Tibial nerve (tissue), 4 donors: ENCODE measurements at regions not wholly inside any gene's neighbourhood (a gene's known extent, or its start where the extent isn't known, plus 50 kb on each side); places are given as distances from the start of the nearest gene placed in this dataset.

Experiments
- EP300 ChIP-seq, 2 donors: sonication (generic); formaldehyde crosslinking; IDR thresholded peaks; one replicate each; pipeline ENCODE4 v1.6.1; 2017; ENCODE audit warnings: antibody characterized with exemption in 2 of 2, mild to moderate bottlenecking in 1 of 2
- POLR2A ChIP-seq, 2 donors: fragments of 450-650 bp; IDR thresholded peaks; one replicate each; pipeline ENCODE4 v1.6.1; 2017; ENCODE audit warnings: antibody characterized with exemption in 2 of 2, mild to moderate bottlenecking in 2 of 2, moderate library complexity in 2 of 2
- TF ChIP-seq, protein P1 (sequence below), 5 experiments: fragments of 200-600 bp in 3 of 5; fragments of 450-650 bp in 2 of 5; sonication (generic) in 3 of 5; IDR thresholded peaks; one replicate each; pipeline ENCODE4 v1.5.1; 2016 to 2019; ENCODE audit warnings: antibody characterized with exemption in 5 of 5, mild to moderate bottlenecking in 3 of 5, moderate library complexity in 2 of 5

DNA sequence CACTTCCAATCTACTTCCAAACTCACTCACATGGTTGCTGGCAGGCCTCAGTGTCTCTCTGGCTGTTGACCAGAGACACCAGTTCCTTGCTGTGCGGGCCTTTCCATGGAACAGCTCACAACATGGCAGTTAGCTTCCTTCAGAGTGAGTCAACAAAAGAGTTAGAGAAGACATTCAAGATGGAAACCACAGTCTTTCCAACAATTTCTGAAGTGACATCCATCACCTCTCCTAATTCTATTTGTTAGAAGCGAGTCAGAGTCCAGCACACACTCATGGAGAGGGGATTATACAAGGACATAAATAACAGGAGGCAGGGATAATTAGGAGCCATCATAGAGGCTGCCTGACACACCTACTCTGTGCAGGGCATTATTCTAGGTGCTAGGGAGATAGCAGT, 62.5 kb upstream of the TMEM164 start:
- TF ChIP-seq, protein P1, sequence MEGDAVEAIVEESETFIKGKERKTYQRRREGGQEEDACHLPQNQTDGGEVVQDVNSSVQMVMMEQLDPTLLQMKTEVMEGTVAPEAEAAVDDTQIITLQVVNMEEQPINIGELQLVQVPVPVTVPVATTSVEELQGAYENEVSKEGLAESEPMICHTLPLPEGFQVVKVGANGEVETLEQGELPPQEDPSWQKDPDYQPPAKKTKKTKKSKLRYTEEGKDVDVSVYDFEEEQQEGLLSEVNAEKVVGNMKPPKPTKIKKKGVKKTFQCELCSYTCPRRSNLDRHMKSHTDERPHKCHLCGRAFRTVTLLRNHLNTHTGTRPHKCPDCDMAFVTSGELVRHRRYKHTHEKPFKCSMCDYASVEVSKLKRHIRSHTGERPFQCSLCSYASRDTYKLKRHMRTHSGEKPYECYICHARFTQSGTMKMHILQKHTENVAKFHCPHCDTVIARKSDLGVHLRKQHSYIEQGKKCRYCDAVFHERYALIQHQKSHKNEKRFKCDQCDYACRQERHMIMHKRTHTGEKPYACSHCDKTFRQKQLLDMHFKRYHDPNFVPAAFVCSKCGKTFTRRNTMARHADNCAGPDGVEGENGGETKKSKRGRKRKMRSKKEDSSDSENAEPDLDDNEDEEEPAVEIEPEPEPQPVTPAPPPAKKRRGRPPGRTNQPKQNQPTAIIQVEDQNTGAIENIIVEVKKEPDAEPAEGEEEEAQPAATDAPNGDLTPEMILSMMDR (IDR thresholded peaks at IDR 0.05): no peak
- TF ChIP-seq POLR2A (IDR thresholded peaks at IDR 0.05) (no peak), EP300 (IDR thresholded peaks at IDR 0.05) (no peak)
